Peyer's patch (tissue), 4 donors: ENCODE measurements at regions not wholly inside any gene's neighbourhood (a gene's known extent, or its start where the extent isn't known, plus 50 kb on each side); places are given as distances from the start of the nearest gene placed in this dataset.

Experiments
- CTCF ChIP-seq, 6 experiments: fragments of 450-650 bp in 4 of 6; fragments of 200-600 bp in 2 of 6; sonication (generic) in 1 of 6; IDR thresholded peaks; one replicate each; pipeline ENCODE4 v1.5.1; 2017 to 2019; ENCODE audit warnings: antibody characterized with exemption in 6 of 6, mild to moderate bottlenecking in 3 of 6, moderate library complexity in 1 of 6
- POLR2A ChIP-seq, 2 donors: fragments of 450-650 bp; IDR thresholded peaks; one replicate each; pipeline ENCODE4 v1.5.1; 2017; ENCODE audit warnings: antibody characterized with exemption in 2 of 2, mild to moderate bottlenecking in 2 of 2, moderate library complexity in 2 of 2

- TF ChIP-seq CTCF (IDR thresholded peaks at IDR 0.05) (no peak), POLR2A (IDR thresholded peaks at IDR 0.05) (no peak)
Observed at GRCh38 chr6:10122164-10122563, 292.7 kb downstream of the TFAP2A start.
